Colonic mucosa (tissue), 4 donors: ENCODE measurements at regions not wholly inside any gene's neighbourhood (a gene's known extent, or its start where the extent isn't known, plus 50 kb on each side); places are given as distances from the start of the nearest gene placed in this dataset.

ENCODE experiments used
- DNase-seq: peaks from one replicate; pipeline ENCODE4 v3.0.0-alpha.2; 2020
- H3K27ac ChIP-seq: fragments of 200-600 bp; one replicate; pipeline ENCODE4 v1.8.0; 2021
- H3K27me3 ChIP-seq: fragments of 200-600 bp; one replicate; pipeline ENCODE4 v1.8.0; 2021
- H3K36me3 ChIP-seq: fragments of 200-600 bp; one replicate; pipeline ENCODE4 v1.8.0; 2021
- H3K4me1 ChIP-seq: fragments of 200-600 bp; one replicate; pipeline ENCODE4 v1.8.0; 2021; ENCODE audit warnings: mild to moderate bottlenecking
- H3K4me3 ChIP-seq: fragments of 200-600 bp; one replicate; pipeline ENCODE4 v1.8.0; 2021
- H3K9ac ChIP-seq, 2 donors: one replicate each; pipeline ENCODE4 v1.7.0; 2013; ENCODE audit warnings: control low read depth in 2 of 2, low read depth in 2 of 2, low read length in 2 of 2
- H3K9me3 ChIP-seq: fragments of 200-600 bp; one replicate; pipeline ENCODE4 v1.8.0; 2021
- CTCF ChIP-seq: fragments of 200-600 bp; IDR thresholded peaks from one replicate; pipeline ENCODE4 v1.8.0; 2022; ENCODE audit warnings: antibody characterized with exemption, mild to moderate bottlenecking
- intact Hi-C: fragments of 100-400 bp; cut with DNase I; formaldehyde crosslinking; loops from one replicate; pipeline ENCODE4 v1.14.1; 2022
- donor health status: healthy.
- donor health status: DM: no; HTN: no; CAD: no.
- donor health status: DM: no; HTN: no; CAD: no.

- no peak for DNase-seq
- Histone ChIP-seq H3K27me3 (no peaks in the 10 kb centered on the region), H3K36me3 (no peaks in the 10 kb centered on the region), H3K9me3 (no peaks in the 10 kb centered on the region), H3K27ac (no peak overlapping the region), H3K9ac (no peak overlapping the region), H3K4me3 (no peak overlapping the region), H3K4me1 (no peaks in the 10 kb centered on the region)
- intact Hi-C loops = no loop called here
- TF ChIP-seq CTCF = no peak
Measured at GRCh38 chr15:96435841-96436240, 105.3 kb downstream of the NR2F2 start.

- no peaks in the 10 kb centered on the region for H3K4me1 ChIP-seq
- no peaks in the 10 kb centered on the region for H3K36me3 ChIP-seq
- no peak for TF ChIP-seq CTCF
- no peak overlapping the region for H3K4me3 ChIP-seq
- H3K9ac ChIP-seq = no peak overlapping the region
- H3K27me3 ChIP-seq = no peaks in the 10 kb centered on the region
- H3K27ac ChIP-seq = no peak overlapping the region
- intact Hi-C loops = no loop called here
- DNase-seq = no peak
- no peaks in the 10 kb centered on the region for H3K9me3 ChIP-seq
Measured at GRCh38 chr15:96440978-96441377, 110.5 kb downstream of the NR2F2 start.

- H3K9me3 ChIP-seq = no peaks in the 10 kb centered on the region
- H3K9ac ChIP-seq = no peak overlapping the region
- no peaks in the 10 kb centered on the region for H3K4me1 ChIP-seq
- H3K27me3 ChIP-seq = no peaks in the 10 kb centered on the region
- no peak for TF ChIP-seq CTCF
- intact Hi-C loops = no loop called here
- H3K4me3 ChIP-seq = no peak overlapping the region
- no peaks in the 10 kb centered on the region for H3K36me3 ChIP-seq
- no peak overlapping the region for H3K27ac ChIP-seq
- DNase-seq = no peak
Measured at GRCh38 chr15:96442076-96442475, 111.6 kb downstream of the NR2F2 start.

GRCh38 chr15:96444865-96445264 is 114.4 kb downstream of the NR2F2 start:
- no peaks in the 10 kb centered on the region for H3K36me3 ChIP-seq
- no peak for TF ChIP-seq CTCF
- no peaks in the 10 kb centered on the region for H3K9me3 ChIP-seq
- H3K9ac ChIP-seq = no peak overlapping the region
- DNase-seq = no peak
- H3K4me3 ChIP-seq = no peak overlapping the region
- H3K4me1 ChIP-seq = no peaks in the 10 kb centered on the region
- no peak overlapping the region for H3K27ac ChIP-seq
- intact Hi-C loops = no loop called here
- no peaks in the 10 kb centered on the region for H3K27me3 ChIP-seq

- Histone ChIP-seq H3K4me1 (no peaks in the 10 kb centered on the region), H3K4me3 (no peak overlapping the region), H3K27ac (no peak overlapping the region), H3K9ac (no peak overlapping the region), H3K36me3 (no peaks in the 10 kb centered on the region), H3K27me3 (no peaks in the 10 kb centered on the region), H3K9me3 (no peaks in the 10 kb centered on the region)
- DNase-seq = no peak
- no peak for TF ChIP-seq CTCF
- intact Hi-C loops = no loop called here
Measured at GRCh38 chr15:96448923-96449322, 118.4 kb downstream of the NR2F2 start.

- Histone ChIP-seq H3K9me3 (no peaks in the 10 kb centered on the region), H3K27me3 (no peaks in the 10 kb centered on the region), H3K4me1 (no peaks in the 10 kb centered on the region), H3K4me3 (no peak overlapping the region), H3K9ac (no peak overlapping the region), H3K27ac (no peak overlapping the region), H3K36me3 (no peaks in the 10 kb centered on the region)
- DNase-seq = no peak
- no peak for TF ChIP-seq CTCF
- intact Hi-C loops = no loop called here
Measured at GRCh38 chr15:96457841-96458240, 127.3 kb downstream of the NR2F2 start.
